GM06990 (cell line): ENCODE measurements at regions not wholly inside any gene's neighbourhood (a gene's known extent, or its start where the extent isn't known, plus 50 kb on each side); places are given as distances from the start of the nearest gene placed in this dataset.
A peak's percentile ranks its signal among the peaks of the same experiment; 100 is the strongest.
"Not testable (repeated sequence)": the region's sequence is repeated elsewhere in the genome, so short reads cannot be mapped to it uniquely, and the experiment has no call there.

Experiments
- DNase-seq: peaks from one replicate; pipeline ENCODE4 v3.0.0-alpha.2; 2011; ENCODE audit not compliant: insufficient read length; ENCODE audit errors: extremely low read depth
- H3K27me3 ChIP-seq: replicated peaks from 2 replicates; pipeline ENCODE4 v1.6.0; 2011; ENCODE audit warnings: low read length; ENCODE audit not compliant: control insufficient read depth, insufficient read depth
- H3K36me3 ChIP-seq: 2 replicates; pipeline ENCODE4 v1.5.1; 2011; ENCODE audit warnings: low read length; ENCODE audit not compliant: control insufficient read depth, insufficient read depth
- H3K4me3 ChIP-seq: replicated peaks from 2 replicates; pipeline ENCODE4 v1.5.1; 2011; ENCODE audit warnings: low read depth, mild to moderate bottlenecking, control low read depth, low read length
- CTCF ChIP-seq: IDR thresholded peaks from 2 replicates; pipeline ENCODE4 v1.5.1; 2011; ENCODE audit warnings: low read length, control low read depth, mild to moderate bottlenecking, inconsistent platforms; ENCODE audit not compliant: insufficient read depth, poor library complexity, severe bottlenecking

DNA sequence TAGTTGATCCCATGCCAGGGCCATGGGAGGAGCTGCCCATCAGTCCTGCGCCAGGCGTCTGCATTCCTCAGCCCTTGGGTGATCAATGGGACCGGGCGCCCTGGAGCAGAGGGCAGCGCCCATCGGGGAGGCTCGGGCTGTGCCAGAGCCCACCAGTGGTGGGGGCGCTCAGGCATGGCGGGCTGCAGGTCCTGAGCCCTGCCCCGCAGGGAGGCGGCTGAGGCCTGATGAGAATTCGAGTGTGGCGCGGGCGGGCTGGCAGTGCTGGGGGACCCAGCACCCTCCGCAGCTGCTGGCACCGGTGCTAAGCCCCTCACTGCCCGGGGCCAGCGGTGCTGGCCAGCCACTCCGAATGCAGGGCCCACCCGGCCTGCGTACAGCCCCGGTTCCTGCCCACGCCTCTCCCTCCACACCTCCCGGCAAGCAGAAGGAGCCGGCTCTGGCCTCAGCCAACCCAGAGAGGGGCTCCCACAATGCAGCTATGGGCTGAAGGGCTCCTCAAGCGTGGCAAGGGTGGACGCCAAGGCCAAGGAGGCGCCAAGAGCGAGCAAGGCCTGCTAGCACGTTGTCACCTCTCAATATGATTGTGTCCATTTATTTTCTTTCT, 238.1 kb upstream of the OLFM3 start:
- Histone ChIP-seq H3K4me3 (no peak overlapping the region), H3K27me3 (no peaks in the 10 kb centered on the region), H3K36me3 (no peaks in the 10 kb centered on the region)
- no peak for DNase-seq
- no peak for TF ChIP-seq CTCF

DNA sequence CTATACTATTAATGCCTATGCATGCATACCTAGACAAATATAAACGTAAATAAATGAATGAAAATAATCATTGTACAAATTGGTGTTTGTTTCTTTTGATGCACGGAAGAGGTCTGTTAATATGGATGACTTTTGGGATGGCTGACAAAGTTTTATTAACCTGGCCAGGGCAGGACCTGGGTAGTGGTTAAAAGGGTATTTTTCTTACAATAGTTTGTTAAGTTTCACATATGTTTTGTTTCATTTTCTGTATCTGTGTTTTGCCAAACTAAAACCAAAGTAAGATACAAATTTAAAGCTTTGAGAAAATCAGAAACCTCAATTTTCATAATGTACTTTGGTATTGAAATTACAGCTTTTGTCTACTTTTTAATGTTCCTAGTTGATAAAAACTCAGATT, 222.7 kb upstream of the OLFM3 start:
- no peak for TF ChIP-seq CTCF
- Histone ChIP-seq H3K27me3 (no peaks in the 10 kb centered on the region), H3K36me3 (no peaks in the 10 kb centered on the region), H3K4me3 (no peak overlapping the region)
- no peak for DNase-seq

DNA sequence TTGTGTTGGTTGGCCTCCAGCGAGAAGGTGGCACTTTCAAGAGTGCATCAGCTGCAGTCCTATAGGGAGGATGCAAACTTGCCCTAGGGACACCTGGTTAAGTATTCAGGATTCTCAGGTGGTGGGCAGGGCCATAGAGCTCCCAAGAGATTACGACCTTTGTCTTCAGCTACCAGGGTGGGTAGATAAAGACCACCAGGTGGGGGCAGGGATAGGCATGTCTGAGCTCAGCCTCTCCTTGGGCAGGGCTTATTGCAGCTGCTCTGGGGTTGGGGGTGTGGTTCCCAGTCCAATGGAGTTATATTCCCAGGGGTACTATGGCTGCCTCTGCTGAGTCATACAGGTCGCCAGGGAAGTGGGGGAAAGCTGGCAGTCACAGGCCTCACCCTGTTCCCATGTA, 214.2 kb upstream of the OLFM3 start:
- not testable (repeated sequence) for DNase-seq, H3K36me3 ChIP-seq, H3K27me3 ChIP-seq

DNA sequence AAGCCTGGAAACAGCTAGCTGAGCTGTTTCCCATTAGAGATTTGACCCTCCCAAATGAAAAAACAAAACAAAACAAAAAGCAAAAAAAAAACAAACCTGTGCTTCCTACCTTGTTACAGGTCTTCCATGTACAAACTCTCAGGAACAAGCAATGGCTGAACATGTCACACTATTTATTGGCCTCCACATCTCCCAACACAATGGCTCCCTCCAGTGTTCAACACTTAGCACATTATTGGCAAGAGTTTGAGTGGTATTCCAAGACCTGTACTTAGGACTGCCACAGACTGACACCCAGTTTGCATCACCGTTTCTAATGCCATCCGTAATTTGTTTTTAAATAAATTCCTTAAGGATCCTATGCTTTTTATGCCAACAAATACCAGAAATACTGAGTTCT, 195.0 kb upstream of the OLFM3 start:
- Histone ChIP-seq H3K27me3 (no peaks in the 10 kb centered on the region), H3K4me3 (no peak overlapping the region), H3K36me3 (no peaks in the 10 kb centered on the region)
- no peak for DNase-seq
- peak; percentile 45 for TF ChIP-seq CTCF

More for the DNA sequence above, 214.2 kb upstream of the OLFM3 start:
- not testable (repeated sequence) for H3K4me3 ChIP-seq

GRCh38 chr1:102190429-102190828, 193.7 kb upstream of the OLFM3 start:
- Histone ChIP-seq H3K27me3 (no peaks in the 10 kb centered on the region), H3K4me3 (no peak overlapping the region), H3K36me3 (no peaks in the 10 kb centered on the region)
- DNase-seq, result no peak
- no peak for TF ChIP-seq CTCF

DNA sequence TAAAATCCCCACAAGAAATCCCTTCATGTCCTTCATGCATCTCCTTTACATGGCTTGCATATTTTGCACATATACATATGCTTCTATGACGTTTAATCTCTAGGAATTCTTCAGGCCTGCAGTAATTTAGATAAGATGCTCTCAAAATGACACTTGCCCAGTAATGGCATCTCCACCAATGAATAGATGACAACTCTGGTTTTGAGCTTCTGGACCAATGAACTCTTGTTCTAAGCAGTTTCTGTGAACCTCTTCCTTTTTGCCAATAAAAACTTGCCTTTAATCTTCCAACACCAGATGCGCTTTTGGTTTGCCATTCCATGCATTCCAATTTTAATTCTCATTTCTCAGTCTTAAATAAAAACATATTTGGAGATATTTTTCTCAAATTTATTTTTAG, 189.8 kb upstream of the OLFM3 start:
- no peak for DNase-seq
- TF ChIP-seq CTCF, result no peak
- no peak overlapping the region for H3K4me3 ChIP-seq
- no peaks in the 10 kb centered on the region for H3K36me3 ChIP-seq
- H3K27me3 ChIP-seq, result no peaks in the 10 kb centered on the region
